Activated CD8-positive, alpha-beta memory T cell treated with anti-CD3 and anti-CD28 coated beads, Interleukin-2, amount 50 U/mL, for 48 hours (primary cell): ENCODE measurements at regions not wholly inside any gene's neighbourhood (a gene's known extent, or its start where the extent isn't known, plus 50 kb on each side); places are given as distances from the start of the nearest gene placed in this dataset.

Source experiments
- DNase-seq: peaks from one replicate; pipeline ENCODE4 v3.0.0-alpha.2; 2020

GRCh38 chr2:106572541-106573450 lies 85.6 kb downstream of the CD8B2 start:
- no peak for DNase-seq

- DNase-seq, result no peak
These were observed 86.6 kb downstream of the CD8B2 start for GRCh38 chr2:106573773-106574172.

- DNase-seq, result no peak
These were observed 88.8 kb downstream of the CD8B2 start for GRCh38 chr2:106575955-106576354.

GRCh38 chr2:106577255-106577651 lies 90.1 kb downstream of the CD8B2 start:
- no peak for DNase-seq

GRCh38 chr2:106579750-106580197 lies 92.6 kb downstream of the CD8B2 start:
- DNase-seq, result no peak

- no peak for DNase-seq
These were observed 93.1 kb downstream of the CD8B2 start for GRCh38 chr2:106580241-106580640.

GRCh38 chr2:106581328-106581727 lies 94.2 kb downstream of the CD8B2 start:
- no peak for DNase-seq

GRCh38 chr2:106581755-106582147 lies 94.6 kb downstream of the CD8B2 start:
- no peak for DNase-seq

GRCh38 chr2:106582148-106583143 lies 95.3 kb downstream of the CD8B2 start:
- DNase-seq, result peak; percentile 78

GRCh38 chr2:106584304-106584954 lies 97.3 kb downstream of the CD8B2 start:
- no peak for DNase-seq

- no peak for DNase-seq
These were observed 109.7 kb downstream of the CD8B2 start for GRCh38 chr2:106596844-106597243.

- DNase-seq, result no peak
These were observed 112.4 kb downstream of the CD8B2 start for GRCh38 chr2:106599540-106599939.

- no peak for DNase-seq
These were observed 114.9 kb downstream of the CD8B2 start for GRCh38 chr2:106602042-106602441.

- DNase-seq, result no peak
These were observed 119.5 kb downstream of the CD8B2 start for GRCh38 chr2:106606652-106607051.

- DNase-seq, result no peak
These were observed 120.2 kb downstream of the CD8B2 start for GRCh38 chr2:106607371-106607770.

GRCh38 chr2:106609780-106610179 lies 122.6 kb downstream of the CD8B2 start:
- DNase-seq, result no peak

GRCh38 chr2:106614511-106615291 lies 127.5 kb downstream of the CD8B2 start:
- no peak for DNase-seq

- no peak for DNase-seq
These were observed 131.4 kb downstream of the CD8B2 start for GRCh38 chr2:106618614-106619013.

- DNase-seq, result no peak
These were observed 136.3 kb downstream of the CD8B2 start for GRCh38 chr2:106623456-106623855.

- DNase-seq, result no peak
These were observed 137.7 kb downstream of the CD8B2 start for GRCh38 chr2:106624787-106625380.

GRCh38 chr2:106628377-106628776 lies 141.2 kb downstream of the CD8B2 start:
- no peak for DNase-seq

GRCh38 chr2:106629981-106630380 lies 142.8 kb downstream of the CD8B2 start:
- DNase-seq, result no peak
